ENCODE measurements at regions not wholly inside any gene's neighbourhood (a gene's known extent, or its start where the extent isn't known, plus 50 kb on each side); places are given as distances from the start of the nearest gene placed in this dataset.

GRCh38 chr3:74537857-74538256 is 76.6 kb downstream of the CNTN3 start:
- TF ChIP-seq CTCF (IDR thresholded peaks at IDR 0.05) (no peak), POLR2A (IDR thresholded peaks at IDR 0.05) (no peak)

All from Peyer's patch (tissue), 4 donors.